ENCODE measurements at regions not wholly inside any gene's neighbourhood (a gene's known extent, or its start where the extent isn't known, plus 50 kb on each side); places are given as distances from the start of the nearest gene placed in this dataset.

- Mint-ChIP-seq H3K4me3 (ENCODE audit: unreplicated experiment) (no peak overlapping the region), H3K27ac (ENCODE audit: unreplicated experiment) (no peak overlapping the region), H3K4me1 (ENCODE audit: unreplicated experiment) (peaks cover 21% of the 10 kb centered on the region), H3K27me3 (ENCODE audit: unreplicated experiment) (peaks cover 13% of the 10 kb centered on the region), H3K9me3 (ENCODE audit: unreplicated experiment) (no peaks in the 10 kb centered on the region), H3K36me3 (ENCODE audit: low read depth, unreplicated experiment) (peaks cover 4% of the 10 kb centered on the region)
- DNase-seq (ENCODE audit: low spot score) = no peak
- TF ChIP-seq CTCF (IDR thresholded peaks at IDR 0.05; ENCODE audit: unreplicated experiment) = no peak
These were observed 99.2 kb upstream of the FOXP4 start for GRCh38 chr6:41446907-41447545.

- peaks cover 20% of the 10 kb centered on the region for H3K4me1 Mint-ChIP-seq (ENCODE audit: unreplicated experiment)
- TF ChIP-seq CTCF (IDR thresholded peaks at IDR 0.05; ENCODE audit: unreplicated experiment) = no peak
- H3K9me3 Mint-ChIP-seq (ENCODE audit: unreplicated experiment) = no peaks in the 10 kb centered on the region
- H3K27ac Mint-ChIP-seq (ENCODE audit: unreplicated experiment) = no peak overlapping the region
- H3K4me3 Mint-ChIP-seq (ENCODE audit: unreplicated experiment) = no peak overlapping the region
- H3K27me3 Mint-ChIP-seq (ENCODE audit: unreplicated experiment) = peaks cover 13% of the 10 kb centered on the region
- peaks cover 4% of the 10 kb centered on the region for H3K36me3 Mint-ChIP-seq (ENCODE audit: low read depth, unreplicated experiment)
- no peak for DNase-seq (ENCODE audit: low spot score)
These were observed 97.9 kb upstream of the FOXP4 start for GRCh38 chr6:41448256-41448655.

- H3K27me3 Mint-ChIP-seq (ENCODE audit: unreplicated experiment) = peaks cover 9% of the 10 kb centered on the region
- no peak for TF ChIP-seq CTCF (IDR thresholded peaks at IDR 0.05; ENCODE audit: unreplicated experiment)
- DNase-seq (ENCODE audit: low spot score) = no peak
- H3K4me3 Mint-ChIP-seq (ENCODE audit: unreplicated experiment) = no peak overlapping the region
- no peak overlapping the region for H3K27ac Mint-ChIP-seq (ENCODE audit: unreplicated experiment)
- no peaks in the 10 kb centered on the region for H3K9me3 Mint-ChIP-seq (ENCODE audit: unreplicated experiment)
- H3K4me1 Mint-ChIP-seq (ENCODE audit: unreplicated experiment) = peaks cover 11% of the 10 kb centered on the region
- H3K36me3 Mint-ChIP-seq (ENCODE audit: low read depth, unreplicated experiment) = peaks cover 4% of the 10 kb centered on the region
These were observed 96.6 kb upstream of the FOXP4 start for GRCh38 chr6:41449399-41450245.

- TF ChIP-seq CTCF (IDR thresholded peaks at IDR 0.05; ENCODE audit: unreplicated experiment) = no peak
- no peak for DNase-seq (ENCODE audit: low spot score)
- Mint-ChIP-seq H3K36me3 (ENCODE audit: low read depth, unreplicated experiment) (peaks cover 4% of the 10 kb centered on the region), H3K27ac (ENCODE audit: unreplicated experiment) (no peak overlapping the region), H3K4me1 (ENCODE audit: unreplicated experiment) (peaks cover 11% of the 10 kb centered on the region), H3K27me3 (ENCODE audit: unreplicated experiment) (peaks cover 3% of the 10 kb centered on the region), H3K9me3 (ENCODE audit: unreplicated experiment) (no peaks in the 10 kb centered on the region), H3K4me3 (ENCODE audit: unreplicated experiment) (no peak overlapping the region)
These were observed 95.6 kb upstream of the FOXP4 start for GRCh38 chr6:41450581-41450980.

GRCh38 chr6:41451039-41451438 is 95.1 kb upstream of the FOXP4 start:
- no peak for TF ChIP-seq CTCF (IDR thresholded peaks at IDR 0.05; ENCODE audit: unreplicated experiment)
- peaks cover 4% of the 10 kb centered on the region for H3K27me3 Mint-ChIP-seq (ENCODE audit: unreplicated experiment)
- no peak overlapping the region for H3K27ac Mint-ChIP-seq (ENCODE audit: unreplicated experiment)
- H3K36me3 Mint-ChIP-seq (ENCODE audit: low read depth, unreplicated experiment) = peaks cover 4% of the 10 kb centered on the region
- DNase-seq (ENCODE audit: low spot score) = peak; percentile 39
- H3K4me3 Mint-ChIP-seq (ENCODE audit: unreplicated experiment) = no peak overlapping the region
- H3K9me3 Mint-ChIP-seq (ENCODE audit: unreplicated experiment) = no peaks in the 10 kb centered on the region
- H3K4me1 Mint-ChIP-seq (ENCODE audit: unreplicated experiment) = peaks cover 13% of the 10 kb centered on the region

All from endothelial cell (in vitro differentiated cells).